ENCODE measurements at regions not wholly inside any gene's neighbourhood (a gene's known extent, or its start where the extent isn't known, plus 50 kb on each side); places are given as distances from the start of the nearest gene placed in this dataset.

DNA sequence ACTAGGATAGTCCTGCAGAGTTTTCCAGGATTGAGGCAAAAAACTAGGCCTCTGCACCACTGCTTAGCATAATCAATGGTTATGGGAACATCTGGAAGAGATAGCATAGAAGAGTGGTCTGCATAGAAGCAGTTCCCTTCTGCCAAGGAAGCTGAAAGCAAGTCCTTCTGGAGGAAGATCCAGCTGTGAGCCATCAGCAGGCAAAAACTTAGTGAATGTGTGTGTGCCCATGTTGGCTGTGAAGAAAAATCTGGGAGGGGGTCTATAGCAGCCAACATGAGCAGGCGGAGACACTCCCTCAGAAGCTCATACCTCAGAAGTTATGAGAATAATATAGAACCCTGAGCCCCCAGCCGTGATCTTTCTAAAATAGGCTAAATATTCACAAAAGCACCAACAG lies 228.1 kb upstream of the STEAP1 start:
- DNase-seq (ENCODE audit: low read depth in 3 of 3) = no peak

DNA sequence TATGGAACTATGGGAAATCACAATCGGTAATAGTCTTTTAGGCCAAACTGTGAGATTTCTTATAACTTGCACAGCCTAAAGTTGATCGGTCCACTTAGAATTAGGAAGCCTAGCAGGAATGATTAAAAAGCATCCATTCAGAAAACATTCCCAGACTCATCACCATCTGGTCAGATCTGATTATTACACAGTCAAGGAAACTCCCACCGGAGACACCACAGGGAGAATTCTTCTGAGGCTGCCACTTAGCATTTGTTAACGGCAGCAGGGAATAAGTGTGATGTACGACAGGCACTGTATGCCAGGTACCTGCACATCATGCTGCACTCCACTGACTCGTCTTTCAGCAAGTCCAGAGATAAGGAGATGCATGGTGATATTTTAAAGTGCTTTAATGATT lies 227.6 kb upstream of the STEAP1 start:
- no peak for DNase-seq (ENCODE audit: low read depth in 3 of 3)

DNA sequence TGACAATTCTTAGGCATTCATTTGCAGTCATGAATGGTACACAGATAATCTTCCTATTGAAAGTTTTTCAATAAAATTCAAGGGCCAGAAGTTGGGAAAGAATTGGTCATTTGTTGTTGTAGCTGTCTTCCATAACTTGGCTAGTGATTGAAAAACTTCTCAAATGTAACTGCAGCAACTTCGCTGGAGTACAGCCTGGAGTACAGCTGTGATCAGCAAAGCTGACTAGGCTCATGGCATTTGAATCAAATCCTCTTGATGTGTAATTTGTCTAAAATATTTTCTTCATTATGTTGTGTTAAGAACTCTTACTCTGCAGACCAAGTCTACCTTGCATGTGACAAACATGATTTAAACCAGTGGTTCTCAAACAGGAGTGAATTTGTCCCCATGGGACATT lies 226.5 kb upstream of the STEAP1 start:
- no peak for DNase-seq (ENCODE audit: low read depth in 3 of 3)

DNA sequence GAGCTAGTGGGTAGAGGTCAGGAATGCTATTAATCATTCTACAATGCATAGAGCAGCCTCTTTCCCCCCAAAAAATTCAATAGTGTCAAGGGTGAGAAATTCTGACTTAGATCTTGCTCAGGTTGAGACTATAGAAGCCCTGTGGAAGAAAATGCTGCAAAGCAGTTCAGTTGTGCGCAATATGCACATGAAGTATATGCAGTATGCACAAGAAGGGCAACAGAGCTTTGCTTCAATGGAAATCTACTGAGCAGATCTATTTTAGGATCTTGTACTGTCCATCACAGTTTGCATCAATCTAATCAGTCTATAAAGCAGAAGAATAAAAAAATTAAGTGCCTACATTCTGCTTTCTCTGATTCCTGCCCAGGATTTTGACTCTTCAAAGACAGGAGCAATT lies 225.8 kb upstream of the STEAP1 start:
- no peak for DNase-seq (ENCODE audit: low read depth in 3 of 3)

DNA sequence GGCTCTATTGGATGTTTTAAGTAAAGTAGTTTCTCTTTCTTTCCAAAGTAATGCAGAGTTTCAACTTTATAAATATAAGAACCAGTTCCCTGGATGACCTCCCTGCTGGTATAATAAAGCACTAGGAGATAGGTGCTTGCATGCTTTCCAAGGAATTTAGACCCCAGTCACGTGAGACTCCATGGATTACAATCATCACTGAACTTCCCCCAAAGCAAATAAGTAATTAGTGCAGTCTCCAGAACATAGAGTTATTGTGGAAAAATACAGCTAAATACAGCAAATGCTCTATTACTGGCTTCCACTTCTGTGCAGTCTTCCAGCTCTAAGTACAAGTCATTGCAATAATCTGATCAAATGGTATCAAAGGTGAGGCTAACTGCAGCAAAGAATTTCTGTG lies 220.2 kb upstream of the STEAP1 start:
- DNase-seq (ENCODE audit: low read depth in 3 of 3) = no peak

DNA sequence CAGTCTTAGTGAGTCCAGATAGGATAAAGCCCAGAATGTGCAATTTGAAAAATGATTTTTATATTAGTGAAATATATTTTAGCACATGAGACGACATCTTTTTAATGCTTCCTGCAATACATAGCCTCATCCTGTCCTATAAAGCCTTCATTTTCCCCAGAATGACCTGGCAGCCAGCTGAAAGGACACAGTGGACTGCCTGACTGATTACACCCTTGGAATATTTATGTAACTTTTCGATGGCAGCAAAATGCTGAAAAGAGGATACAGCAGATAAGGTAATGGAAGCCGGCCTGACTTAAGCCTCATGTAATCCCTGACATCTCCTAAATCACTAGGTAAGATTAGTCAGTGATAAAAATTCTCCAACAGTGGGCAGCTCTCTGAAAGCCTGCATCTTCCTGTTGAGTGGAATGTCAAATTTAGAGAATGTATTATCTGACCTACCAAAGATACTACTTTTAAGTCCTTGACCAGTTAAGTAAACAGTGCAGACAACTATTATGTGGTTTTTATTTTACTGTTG lies 210.7 kb upstream of the STEAP1 start:
- DNase-seq (ENCODE audit: low read depth in 3 of 3) = no peak

DNA sequence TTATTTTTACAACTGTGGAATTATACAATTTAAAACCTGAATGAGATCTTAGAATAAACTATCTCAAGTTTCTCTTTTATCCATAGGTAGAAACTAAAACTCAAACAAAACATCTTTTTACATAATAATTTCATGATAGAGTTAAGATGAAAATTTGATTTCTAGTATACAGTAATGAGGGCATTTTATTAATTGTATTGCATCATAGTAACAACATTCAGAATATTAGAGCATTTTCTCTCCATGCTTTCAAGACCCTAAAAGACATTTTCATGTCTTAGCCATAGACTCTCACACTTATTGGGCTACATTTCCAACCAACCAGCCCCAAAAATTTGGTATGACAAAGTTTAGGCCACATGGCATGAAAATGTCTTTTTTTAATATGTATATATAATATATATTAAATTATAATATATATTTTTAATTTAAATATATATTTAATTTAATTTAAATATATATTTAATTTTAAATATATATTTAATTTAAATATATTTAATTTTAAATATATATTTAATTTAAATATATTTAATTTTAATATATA lies 195.7 kb upstream of the STEAP1 start:
- DNase-seq (ENCODE audit: low read depth in 3 of 3) = no peak

DNA sequence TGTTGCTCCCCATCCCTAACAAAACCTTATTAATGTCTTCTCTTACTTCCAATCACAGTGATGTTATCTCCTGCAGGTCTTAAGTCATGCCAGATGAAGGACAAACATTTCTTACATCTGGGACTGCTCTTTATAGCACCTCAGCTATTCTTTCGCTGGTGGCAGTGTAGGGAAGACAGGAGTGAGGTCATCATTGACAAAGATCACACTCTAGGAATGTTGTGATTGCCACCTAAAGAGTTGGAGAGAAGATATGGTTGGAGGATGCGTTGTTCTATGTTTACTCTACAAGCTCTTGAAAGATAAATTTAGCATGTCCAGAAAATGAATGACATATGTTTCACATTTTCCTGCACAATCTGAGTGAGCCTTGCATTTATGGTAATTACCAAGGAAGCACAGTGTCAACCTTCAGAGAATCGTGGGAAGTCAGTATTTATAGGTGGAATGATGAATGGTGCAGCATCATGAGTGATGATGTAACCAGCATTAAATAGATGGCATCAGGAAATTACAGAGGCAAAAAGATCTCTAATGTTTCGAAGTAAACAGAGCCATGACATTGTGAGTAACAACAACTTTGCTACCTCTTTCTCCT lies 188.1 kb upstream of the STEAP1 start:
- DNase-seq (ENCODE audit: low read depth in 3 of 3) = no peak

DNA sequence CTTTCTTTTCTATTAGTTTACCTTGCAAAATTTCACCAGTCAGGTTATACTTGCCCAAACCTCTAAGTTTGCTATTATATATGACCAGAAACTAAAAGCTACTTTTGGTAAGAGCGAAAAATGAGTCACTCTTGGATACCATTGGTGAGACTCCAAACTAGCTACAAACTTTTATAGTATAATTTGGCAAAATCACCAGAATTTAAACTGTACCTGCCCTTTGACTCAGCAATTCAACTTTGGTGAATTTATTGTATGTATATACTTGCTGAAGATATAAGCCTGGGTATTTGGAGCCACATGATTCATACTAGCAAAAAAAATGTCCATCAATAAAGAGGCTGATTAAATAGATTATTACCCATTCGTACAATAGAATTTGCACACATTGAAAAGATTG lies 178.7 kb upstream of the STEAP1 start:
- DNase-seq (ENCODE audit: low read depth in 3 of 3) = no peak

DNA sequence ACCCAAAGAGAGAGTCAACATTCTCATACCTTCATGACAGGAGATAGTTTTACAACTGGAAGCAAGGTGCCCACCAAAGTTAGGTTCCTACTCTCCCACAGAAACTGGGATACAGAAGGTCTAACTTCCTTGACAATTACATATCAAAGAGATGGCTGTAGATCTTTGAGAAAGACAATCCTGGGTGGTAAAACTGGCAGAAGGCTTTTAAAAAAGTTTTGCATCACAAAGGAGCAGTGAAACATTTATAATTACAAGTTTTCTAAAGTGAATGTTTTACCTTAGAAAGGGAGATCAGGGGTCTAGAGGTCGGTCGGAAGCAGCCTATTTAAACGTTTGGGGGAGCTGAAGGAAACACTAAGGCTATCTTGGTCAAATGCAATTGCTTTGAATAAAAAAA lies 166.6 kb upstream of the STEAP1 start:
- no peak for DNase-seq (ENCODE audit: low read depth in 3 of 3)

DNA sequence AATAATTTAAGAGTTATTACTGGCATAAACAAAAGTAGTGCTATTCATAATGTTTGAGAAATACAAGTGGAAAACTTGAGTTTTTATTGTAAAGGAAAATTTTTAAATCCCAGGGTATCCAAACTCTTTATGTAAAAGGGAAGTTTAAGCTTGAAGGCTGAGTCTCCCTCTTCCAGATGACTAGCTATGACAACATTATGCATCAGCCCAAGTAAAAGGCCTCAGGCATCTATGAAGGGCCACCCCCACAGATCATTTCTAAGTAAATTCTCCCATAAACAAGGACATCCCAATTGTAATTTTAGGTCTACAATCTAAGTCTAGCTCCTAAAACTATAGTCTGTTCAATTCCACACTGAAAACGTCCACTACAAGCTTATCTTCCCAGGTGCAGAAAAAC lies 166.2 kb upstream of the STEAP1 start:
- no peak for DNase-seq (ENCODE audit: low read depth in 3 of 3)

DNA sequence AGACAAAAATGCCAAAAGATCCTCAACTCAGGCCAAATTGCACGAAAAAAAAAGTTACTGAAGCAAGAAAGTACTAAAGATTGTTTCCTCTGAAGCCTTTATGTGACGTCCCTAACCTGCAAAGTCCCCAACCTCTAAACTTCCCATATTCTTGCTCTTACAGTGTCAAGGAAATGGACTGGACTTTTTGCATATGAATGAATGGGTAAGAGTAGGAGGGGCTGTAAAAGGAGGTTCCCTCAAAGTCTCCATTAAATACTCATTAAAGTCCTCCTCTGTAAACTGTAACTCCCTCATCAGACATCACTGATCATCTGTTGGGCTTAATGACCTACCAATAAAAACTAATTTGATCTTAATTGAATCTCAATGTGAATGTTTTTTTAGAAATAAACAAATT lies 164.8 kb upstream of the STEAP1 start:
- no peak for DNase-seq (ENCODE audit: low read depth in 3 of 3)

DNA sequence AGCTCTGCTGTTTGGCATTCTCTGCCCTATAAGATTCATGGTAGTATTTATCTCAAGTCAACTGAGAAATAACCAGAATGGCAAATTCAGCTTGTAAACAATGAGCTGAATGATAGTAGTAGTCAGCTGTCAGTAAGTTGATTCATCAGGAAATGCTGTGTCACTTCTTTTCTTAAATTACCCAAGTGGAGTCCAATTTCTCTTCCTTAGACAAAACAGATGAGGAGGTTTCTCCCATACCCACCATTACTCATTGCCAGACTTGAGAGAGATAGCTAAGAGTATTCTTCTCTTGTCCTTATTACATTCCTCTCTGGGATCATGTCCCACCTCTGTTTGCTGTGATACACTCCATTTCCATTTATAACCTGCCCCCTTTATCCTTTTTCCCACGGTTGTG lies 159.8 kb upstream of the STEAP1 start:
- no peak for DNase-seq (ENCODE audit: low read depth in 3 of 3)

DNA sequence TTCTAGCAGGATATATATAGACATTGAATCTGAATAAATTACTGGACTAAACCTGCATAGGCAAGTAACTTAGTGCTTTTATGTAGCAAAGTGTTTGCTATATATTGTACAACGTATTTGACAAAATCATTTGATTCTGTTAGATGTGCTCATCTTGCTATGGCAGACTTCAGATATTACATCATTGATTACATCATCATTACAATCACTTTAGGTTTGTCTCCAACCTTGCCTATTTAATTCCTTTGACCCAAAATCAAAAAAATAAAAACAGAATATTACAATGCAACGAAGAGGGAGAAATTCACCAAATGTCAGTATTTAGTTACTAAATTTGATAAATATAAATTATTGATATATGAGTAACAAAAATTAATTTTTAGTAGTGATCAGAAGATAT lies 155.7 kb upstream of the STEAP1 start:
- no peak for DNase-seq (ENCODE audit: low read depth in 3 of 3)

DNA sequence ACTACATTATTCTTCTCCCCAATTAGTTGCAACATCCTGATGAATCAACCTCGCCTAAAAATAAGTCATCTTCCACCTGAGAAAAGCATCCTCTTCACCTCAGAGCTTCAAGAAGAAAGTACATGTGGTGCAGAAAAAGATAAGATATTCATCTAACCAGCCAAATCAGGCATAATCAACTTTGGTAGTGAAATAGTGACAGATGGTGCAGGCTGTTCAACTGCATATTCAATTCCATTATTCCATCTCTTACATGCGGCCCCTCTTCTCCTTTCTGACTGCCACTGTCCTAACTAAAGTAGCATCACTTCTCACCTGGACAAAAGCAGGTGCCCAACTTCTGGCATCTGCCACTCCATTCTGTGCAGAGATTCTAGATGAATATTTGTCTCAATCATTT lies 148.4 kb upstream of the STEAP1 start:
- DNase-seq (ENCODE audit: low read depth in 3 of 3) = no peak

DNA sequence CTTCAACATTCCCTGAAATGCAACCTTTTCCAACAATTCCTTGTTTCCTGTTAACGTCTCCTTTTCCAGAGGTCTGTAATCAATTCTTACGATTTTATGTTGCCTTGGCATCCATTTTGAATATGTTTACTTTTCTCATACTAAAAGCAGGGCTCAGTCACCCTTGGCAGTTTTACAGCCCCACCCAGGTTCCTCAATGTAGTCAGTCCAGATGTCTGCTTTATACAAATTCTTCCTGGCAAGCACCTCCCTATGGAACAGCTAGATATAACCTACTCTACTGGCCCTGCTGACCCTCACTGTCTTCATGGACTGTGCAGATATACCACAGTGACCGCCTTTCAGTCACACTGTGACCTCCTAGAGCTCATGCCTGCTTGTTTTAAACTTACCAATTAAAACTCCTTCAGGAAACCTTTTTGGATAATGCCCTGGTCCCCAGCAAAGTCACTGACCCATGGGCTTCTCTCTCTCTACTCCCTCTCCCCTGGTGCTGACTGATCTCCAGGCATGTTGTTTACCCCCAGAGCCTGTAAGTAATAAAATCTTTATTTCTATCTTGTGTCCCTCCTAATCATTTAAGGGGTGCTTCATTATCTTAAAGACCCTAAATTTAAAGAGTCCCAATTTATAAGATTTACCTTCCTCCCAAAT lies 147.1 kb upstream of the STEAP1 start:
- DNase-seq (ENCODE audit: low read depth in 3 of 3) = no peak

DNA sequence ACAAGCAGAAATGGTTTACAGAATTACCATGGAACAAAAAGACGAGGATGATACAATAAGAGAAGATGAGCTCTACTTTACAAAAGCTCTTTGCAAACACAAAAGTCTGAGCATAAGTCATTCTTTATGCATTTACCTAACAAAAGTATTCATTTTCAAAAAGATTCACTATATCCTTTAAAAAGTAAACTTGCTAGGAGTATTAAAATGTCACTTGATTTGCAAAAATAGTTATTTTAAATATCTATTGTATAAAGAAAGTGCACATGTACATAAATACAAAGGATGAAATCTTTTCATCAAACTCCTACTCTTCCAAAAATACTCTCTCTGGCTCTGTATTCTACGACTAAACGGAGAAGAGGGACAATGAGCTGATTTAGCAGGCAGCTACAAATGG lies 146.4 kb upstream of the STEAP1 start:
- DNase-seq (ENCODE audit: low read depth in 3 of 3) = no peak

DNA sequence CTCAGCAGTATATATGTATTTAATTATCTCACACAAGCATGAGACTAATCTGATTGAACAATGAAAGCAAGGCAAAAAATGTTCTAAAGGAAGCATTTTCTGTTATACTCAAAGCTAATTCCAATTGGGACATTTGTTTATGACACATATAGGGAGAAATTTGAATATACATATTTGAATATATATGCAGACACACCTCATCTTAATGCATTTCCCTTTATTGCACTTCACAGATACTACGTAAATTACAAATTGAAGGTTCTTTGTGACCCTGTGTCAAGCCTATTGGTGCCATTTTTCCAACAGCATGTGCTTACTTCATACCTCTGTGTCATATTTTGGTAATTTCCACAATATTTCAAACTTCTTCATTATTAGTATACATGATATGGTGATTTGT lies 132.1 kb upstream of the STEAP1 start:
- no peak for DNase-seq (ENCODE audit: low read depth in 3 of 3)

DNA sequence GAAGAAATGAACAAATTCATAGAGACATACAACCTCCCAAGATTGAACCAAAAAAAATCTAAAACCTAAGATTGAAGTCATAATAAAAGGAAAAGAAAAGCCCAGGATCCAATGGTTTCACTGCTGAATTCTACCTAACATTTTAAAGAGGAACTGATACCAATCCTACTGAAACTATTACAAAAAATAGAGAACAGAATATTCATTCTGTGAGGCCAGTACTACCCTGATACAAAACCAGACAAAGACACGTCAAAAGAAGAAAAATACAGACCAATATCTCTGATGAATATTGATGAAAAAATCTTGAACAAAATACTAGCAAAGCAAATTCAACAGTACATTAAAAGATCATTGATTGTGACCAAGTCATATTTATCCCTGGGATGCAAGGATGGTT lies 128.5 kb upstream of the STEAP1 start:
- DNase-seq (ENCODE audit: low read depth in 3 of 3) = no peak

DNA sequence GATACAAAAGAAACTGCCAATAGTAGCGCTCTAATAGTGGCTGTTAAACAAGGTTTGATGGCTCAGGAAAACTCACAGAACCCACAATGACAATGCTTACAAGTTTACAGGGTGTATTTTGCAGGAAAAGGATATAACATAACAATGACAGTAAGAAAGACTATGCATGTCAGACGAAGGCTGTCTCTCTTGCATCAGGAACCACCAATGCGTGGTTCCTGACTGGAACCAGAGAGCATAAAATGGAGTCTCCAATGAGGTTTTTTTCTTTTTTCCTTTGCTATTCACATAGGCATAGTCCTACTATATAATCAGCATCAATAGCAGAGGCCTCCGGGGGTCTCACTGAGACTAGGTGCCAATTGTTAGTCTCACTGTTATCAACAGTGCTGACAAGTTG lies 120.4 kb upstream of the STEAP1 start:
- no peak for DNase-seq (ENCODE audit: low read depth in 3 of 3)

DNA sequence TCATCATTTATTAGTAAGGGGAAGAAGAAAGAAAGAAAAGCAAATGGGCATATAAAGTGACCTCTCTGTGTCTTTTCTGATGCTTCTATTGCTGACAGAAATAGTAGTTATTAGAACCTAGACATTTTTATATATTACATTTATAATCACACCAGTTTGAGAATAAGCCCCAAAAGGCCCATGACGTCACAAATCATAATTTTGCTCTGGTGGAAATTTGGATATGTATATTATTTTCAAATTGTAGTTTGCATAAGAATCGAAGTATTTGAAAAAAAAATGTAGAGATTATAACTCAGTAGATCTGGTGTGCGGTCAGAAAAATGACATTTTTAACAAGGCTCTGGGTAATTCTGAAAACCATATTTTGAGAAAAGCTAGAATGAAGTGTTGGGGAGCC lies 101.2 kb upstream of the STEAP1 start:
- DNase-seq (ENCODE audit: low read depth in 3 of 3) = no peak

DNA sequence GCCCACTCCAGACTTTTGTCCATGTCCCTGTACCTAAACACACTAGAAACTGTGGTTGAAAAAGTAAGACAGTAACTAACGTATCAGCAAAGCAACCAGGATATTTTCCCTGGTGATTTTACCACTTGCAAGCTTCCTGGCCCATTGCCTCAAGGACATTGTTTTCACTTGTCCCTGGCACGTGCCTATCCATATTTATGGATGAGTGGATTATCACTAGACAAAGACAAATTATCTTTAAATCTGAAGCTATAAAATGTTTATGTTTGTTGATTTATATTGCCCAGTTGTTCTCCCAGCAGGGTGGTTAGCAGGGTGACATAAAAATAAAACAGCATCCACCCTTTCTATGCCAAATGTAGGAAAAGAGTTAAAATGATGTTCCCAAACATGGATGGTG lies 93.2 kb upstream of the STEAP1 start:
- DNase-seq (ENCODE audit: low read depth in 3 of 3) = no peak

DNA sequence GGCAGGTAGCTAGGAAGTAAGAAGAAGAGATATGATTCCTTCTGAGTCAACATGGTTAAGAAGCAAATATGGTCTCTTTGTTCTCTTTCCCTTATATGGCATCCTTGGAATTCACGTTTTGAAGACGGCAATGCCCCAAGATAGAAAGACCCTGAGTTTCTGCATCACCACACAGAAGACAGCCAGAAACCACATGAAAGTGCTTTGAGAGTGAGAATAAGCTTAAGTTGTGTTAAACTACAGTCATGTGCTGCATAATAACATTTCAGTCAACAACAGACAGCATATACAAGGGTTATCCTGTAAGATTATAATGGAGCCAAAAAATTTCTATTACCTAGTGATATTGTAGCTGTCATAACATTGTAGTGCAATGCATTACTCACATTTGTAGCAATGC lies 89.9 kb upstream of the STEAP1 start:
- DNase-seq (ENCODE audit: low read depth in 3 of 3) = no peak

DNA sequence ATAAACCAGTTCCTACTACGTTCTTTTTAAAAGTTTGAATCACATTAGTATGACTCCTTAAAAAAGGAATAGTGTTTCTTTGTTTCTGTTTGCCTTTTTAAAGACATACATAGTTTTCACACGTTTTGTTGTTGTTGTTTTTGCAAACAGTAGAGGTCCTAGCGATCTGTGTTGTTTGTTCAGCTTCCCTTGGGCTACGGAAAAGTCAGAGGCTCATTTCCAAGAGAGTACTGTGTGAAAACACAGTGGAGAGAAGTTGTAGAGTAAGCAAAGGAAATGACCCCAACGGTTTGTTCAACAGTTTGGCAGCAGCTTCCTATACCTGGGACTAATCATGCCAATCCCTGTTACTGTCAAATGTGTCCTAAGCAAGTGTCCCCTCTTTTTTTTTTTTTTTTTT lies 87.1 kb upstream of the STEAP1 start:
- no peak for DNase-seq (ENCODE audit: low read depth in 3 of 3)
